Astrocyte of the hippocampus (primary cell): ENCODE measurements at regions not wholly inside any gene's neighbourhood (a gene's known extent, or its start where the extent isn't known, plus 50 kb on each side); places are given as distances from the start of the nearest gene placed in this dataset.

Experiments used
- DNase-seq: peaks from one replicate; pipeline ENCODE4 v3.0.0; 2011; ENCODE audit warnings: low read depth, low spot score

DNA sequence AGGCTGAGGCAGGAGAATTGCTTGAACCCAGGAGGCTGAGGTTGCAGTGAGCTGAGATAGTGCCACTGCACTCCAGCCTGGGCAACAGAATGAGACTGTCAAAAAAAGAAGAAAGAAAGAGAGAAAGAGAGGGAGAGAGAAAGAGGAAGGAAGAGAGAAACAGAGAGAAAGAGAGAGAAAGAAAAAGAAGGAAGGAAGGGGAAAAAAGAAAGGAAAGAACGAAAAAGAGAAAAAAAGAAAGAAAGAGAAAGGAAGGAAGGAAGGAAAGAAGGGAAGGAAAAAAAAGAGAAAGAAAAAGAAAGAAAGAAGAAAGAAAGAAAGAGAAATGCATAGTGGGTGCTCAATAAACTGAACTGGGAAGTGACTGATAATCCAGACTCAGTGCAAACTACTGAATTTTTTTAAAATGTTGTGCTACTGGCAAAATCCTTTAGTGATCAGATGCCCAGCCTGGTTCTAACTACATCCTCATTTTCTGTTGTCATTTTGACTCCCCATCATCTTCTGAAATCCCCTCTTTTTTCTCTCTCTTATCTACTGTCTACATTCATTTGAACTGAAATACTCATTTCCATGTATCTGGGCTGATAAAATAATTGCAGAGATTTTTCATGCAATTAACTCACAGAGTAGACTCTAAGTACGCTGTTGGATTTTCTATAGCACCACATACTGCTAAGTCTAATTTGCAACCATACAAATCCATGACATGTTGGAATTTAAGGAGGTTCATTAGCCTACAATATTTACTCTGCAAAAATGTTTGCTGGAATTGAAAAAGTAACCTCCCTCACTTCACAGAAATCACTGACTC, 85.3 kb upstream of the HIVEP1 start:
- DNase-seq: no peak

DNA sequence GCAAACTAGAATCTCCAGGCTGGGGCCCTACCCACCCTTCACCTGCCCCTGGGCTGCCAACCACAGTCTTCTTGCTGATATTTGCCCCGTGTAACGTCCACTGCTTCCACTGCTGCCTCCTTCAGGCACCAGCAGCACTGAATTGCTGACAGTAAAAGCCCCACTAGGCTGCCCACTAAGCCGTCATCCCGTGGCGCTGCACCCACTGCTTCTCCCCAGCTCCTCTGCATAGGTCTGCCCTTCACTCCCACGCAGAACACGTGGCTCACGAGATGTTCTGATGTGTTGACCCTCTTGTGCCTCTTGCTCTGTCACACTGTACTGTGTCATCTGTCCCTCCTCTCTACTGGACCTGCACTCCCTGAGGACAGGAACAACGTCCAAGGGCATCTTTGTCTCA, 86.3 kb upstream of the HIVEP1 start:
- DNase-seq: no peak

DNA sequence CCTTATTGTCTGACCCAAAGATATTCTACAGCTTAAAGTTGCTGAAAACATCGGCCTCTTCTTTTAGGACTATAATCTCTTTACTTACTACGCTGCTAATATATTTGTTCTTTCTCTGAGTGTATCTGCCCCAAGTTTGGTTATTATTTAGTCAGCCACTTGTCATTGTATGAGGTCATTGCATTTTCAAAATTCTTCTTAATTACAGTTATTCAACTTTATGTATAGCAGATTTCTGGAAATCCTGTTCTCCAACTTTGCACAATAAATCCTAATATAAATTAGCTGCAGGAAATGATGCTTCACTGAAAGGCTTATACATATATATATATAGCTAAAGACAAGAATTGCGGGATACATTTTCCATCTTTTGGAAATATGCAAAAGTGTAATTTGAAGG, 88.5 kb upstream of the HIVEP1 start:
- no peak for DNase-seq

DNA sequence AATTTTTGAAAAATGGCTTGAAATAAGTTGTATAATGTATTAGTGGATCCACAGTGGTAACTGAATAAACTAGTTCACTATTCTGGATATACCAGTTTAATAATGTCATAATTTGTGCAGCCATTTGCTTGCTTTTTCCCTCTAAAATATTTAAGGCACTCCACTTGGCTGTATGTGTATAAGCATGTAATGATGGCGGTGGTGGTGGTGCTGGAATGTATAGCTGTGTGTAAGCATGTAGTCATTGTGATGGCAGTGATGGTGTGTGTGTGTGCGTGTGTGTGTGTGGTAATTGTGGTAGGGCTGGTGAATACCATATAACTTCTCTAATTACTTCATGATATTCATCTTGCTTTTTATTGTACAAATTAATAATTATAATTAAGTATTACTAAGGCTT, 89.2 kb upstream of the HIVEP1 start:
- no peak for DNase-seq

DNA sequence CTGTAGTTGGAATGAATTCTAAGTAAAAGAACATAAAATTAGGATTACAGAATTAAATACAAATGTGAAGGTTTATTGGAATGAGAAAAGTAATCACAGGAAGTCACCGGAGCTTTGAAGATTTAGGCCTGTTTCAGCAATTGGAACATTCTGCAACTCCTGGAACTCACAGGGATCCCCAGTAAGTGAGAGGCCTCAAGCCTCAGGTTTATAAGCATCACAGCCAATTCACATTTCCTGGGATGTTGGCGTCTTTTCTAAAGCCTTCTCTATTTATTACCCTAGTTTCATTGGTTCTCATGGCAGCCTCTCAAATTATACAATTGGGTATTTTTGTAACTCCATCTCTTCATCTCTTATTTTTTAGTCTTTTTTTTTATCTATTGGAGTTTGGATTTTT, 90.4 kb upstream of the HIVEP1 start:
- DNase-seq: no peak

DNA sequence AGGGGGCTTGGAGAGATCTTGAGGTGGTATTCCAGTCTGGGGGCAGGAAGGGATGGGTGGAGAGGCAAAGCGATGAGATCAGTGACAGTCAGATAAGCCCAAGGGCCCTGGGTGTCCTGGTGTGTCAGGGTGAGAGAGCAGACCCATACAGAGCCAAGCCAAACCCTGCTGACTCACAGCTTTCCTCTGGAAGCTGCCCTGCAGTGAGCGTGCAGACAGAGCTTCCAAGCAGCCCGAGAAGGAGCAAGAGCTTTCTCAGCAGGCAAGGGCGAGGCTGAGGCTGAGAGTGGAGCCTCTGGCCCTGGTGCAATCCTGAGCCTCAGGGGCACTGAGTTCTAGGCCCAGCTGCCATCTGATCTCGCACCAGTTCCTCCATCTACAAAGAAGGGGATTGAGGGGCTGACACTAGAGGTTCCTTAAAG, 91.1 kb upstream of the HIVEP1 start:
- peak; percentile 93 for DNase-seq

DNA sequence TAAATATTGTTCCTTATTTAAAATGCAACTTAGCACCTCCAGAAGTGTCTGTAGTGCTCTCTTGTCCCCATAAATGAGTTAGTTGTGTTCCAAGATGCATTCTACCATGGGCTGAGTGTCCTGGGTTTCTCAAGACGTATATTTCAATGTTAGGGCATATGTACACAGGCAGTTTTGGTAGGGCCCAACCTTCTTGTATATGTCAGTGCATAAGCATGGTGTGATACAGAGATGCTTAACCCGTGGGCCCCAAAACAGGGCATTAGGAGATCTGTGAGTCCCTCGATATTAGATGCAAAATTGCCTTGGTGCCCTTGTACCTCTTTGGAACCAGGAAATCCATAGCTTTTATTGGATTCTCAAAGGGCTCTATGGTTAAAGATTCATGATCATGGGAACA, 91.5 kb upstream of the HIVEP1 start:
- no peak for DNase-seq

DNA sequence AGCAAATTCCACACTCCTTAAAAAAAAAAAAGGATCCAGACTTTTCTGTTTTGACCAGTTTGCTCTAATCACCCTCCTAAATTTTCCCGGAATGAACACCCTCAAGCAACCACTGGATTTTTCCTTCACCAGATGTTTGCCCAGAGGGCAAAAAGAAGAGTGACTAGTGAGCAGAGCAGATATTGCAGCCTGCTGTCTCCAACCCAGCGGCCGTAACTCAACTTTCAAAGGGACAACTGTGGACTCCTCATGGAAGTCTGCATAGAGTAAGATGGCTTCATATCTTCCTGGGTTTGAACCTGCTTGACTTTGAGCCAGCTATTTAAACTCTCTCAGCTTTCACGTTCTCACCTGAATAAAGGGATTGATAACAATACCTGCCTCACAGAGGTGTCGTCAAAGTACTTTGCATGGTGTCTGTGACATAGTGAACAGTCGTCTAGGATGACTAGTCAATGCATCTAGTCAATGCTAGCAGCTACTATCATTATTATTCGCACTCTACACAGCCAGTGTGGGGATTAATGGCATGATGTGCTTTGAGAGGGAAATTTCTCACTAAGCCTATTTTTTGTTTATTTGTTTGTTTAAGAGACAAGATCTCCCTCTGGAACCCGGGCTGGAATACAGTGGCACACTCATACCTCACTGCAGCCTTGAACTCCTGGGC, 92.2 kb upstream of the HIVEP1 start:
- no peak for DNase-seq

DNA sequence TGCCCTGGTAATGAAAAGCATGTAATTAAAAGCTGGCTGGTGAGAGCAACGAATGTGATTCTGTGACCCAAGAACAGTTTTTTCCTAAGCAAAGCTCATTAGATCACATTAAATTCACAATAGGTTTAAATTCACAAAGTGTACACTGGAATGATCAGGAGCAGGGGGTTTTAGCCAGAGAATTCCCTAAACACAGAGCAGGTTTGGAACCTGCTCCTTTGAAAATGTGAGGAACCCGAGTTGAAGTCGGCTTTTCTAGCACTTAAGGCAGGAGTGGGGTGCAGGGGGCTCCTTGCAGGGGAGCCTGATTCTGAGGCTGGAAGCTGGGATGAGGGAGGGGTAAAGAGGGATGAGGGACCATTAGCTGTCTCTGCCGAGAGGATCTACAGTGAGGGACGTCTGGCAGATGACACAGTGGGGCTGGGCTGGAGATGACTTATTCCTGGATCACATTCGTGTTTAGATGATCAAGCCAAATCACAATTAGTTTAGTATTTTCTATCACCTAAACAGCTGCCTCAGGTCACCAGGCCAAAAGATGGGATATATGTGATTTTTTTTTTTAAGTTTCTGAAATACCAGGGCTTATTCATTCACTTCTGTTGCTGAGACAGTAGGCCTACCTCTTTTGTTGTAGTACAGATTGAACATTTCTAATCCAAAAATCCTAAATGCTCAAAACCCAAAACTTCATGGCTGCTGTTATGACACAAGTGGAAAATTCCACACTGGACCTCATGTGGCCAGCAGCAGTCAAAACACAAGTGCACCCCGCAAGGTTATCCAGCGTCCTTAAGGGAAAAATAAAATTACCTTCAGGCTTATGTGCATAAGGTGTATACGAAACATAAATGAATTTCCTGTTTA, 93.1 kb upstream of the HIVEP1 start:
- DNase-seq: peak; percentile 92

DNA sequence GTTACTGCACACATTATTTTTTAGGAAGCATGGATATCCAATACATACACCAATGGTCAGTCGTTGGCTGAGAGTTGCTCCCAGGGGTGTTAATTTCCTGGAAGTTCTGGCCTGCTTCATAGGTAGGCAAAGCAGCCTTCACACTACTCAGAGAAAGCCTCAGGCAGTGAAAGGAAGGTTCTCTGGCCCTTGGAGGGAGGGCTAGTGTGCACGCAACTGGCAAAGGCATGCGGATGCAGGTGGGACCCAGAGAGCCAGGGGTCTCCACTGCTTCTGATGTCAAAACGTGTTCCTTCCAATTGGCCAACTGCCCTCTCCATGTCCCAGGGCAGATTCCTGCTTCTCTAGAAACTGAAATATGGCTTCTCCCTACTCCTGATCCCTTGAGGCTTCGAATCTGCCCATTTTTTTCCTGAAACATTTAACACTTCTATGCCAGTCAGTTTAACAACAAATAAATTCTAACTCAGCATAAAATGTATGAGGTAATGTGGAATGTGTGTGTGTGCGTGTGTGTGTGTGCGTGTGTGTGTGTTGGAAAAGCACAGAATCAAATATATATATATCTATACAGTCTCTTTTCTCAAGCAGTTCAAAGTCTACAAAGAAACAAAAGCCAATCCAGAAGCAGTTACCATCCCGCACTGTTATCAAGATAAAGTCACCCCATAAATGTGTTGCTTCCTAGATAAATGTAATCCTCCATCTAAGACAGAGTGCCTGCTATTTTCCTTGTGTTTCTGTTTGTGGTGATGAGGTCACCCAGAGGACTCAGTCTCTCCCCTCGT, 94.0 kb upstream of the HIVEP1 start:
- no peak for DNase-seq

DNA sequence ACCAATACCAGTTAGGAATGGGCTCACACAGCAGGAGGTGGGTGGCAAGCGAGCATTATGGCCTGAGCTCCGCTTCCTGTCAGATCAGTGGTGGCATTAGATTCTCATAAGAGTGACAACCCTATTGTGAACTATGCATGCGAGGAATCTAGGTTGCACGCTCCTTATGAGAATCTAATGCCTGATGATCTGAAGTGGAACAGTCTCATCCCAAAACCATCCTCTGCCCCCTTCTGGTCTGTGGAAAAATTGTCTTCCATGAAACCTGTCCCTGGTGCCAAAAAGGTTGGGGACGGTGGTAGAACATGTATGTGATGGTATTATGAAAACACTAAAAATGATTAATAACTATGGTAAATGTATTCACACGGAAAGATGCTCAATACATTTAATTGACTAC, 99.7 kb upstream of the HIVEP1 start:
- DNase-seq: no peak

DNA sequence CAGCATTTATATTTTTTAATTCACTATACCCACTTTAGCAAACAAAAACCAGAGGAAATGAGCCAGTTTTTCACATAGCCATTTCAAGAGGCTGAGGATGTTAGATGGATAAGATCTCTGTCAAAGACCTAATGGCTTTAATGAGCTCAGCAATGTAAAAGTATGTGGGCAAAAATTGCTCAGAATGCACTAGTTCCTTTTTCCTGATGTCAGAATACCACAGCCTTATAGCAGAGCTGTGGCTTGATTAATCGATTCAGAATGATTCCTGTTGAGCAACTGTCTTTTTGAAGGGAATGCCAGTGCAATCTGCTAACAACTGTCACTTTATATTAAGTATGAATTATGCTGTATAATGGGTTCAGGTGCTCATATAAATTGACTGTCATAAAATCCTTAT, 100.6 kb upstream of the HIVEP1 start:
- peak; percentile 49 for DNase-seq

DNA sequence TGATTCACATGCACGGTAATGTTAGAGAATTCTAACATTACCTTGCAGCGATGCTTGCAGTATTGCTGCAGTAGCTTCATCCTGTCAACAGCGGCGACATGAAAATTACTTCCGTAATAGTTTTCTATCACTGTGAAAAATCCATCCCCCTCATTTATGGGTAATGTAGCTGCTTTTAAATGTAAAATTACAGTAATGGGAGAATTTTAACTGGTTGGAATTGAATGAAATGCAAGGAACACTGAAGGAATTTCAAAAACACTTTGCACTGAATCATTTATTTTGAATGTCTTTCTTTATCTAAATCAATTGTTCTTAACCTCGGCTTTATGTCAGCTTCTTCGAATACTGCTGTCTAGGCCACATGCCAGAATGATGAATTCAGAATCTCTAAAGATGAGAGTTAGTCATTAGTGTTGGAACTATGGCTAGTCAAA, 102.4 kb upstream of the HIVEP1 start:
- DNase-seq: peak; percentile 53

DNA sequence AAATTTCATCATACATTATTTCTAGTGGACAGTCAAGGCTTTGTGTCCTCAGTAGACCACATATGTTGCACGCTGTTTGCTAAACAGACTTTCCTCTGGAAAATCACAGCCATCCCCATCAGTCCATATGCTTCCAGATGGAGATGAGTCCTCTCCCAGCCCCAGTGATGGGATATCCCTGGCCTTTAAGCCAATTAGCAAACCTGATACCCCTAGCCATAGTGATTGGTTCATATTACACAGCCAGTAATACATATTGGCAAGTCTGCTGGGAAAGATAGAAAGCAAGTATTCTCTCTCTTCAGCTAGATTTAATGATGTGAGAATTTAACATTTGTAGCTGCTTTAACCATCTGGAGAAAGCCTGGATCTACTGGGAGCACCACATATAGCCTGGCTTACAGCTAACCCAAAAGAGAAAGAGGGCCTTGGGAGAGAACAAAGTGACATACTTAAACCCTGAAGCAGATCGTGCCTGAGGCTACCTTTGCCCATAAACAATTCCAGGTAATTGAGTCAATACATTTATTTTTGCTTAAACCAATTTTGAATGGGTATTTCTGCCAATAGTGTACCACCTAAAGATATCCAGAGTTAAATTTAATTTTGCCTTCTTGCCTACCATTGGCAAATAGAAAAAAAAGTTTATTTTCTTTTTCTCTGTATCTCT, 103.5 kb upstream of the HIVEP1 start:
- DNase-seq: no peak

DNA sequence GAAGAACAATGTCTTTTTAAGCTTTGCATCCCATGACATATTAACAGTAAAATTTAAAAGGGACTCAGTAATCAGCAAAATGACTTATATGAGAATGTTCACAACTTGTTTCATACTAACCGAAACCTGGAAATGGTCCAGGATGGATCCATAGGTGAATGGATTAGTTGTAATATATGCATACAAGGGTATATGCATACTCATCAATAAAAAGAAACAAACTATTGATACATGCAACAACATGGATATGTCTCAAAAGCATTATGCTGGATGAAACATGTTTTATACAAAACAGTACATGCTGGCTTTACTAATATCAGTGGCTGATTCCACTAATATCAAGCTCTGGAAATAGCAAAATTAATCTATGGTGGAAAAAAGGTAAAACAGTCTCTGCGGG, 108.5 kb upstream of the HIVEP1 start:
- DNase-seq: no peak

DNA sequence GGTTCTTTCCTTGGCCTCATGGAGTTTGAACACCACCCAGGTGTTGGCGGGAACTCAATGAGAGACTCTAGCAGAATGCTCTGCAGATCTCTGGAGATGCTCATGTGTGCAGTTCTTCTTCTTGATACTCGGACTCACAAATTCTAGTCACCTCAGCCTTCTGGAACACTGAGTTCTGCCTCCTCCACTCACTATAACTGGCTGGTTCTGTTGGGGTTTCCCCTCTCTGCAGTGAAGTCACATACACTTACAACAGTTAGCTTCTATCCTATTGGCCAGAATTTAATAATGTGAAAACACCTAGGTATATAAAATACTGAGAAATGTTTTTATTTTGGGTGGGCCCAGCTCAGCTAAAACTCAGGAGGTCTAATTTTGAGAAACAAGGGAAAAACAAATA, 109.6 kb upstream of the HIVEP1 start:
- no peak for DNase-seq

DNA sequence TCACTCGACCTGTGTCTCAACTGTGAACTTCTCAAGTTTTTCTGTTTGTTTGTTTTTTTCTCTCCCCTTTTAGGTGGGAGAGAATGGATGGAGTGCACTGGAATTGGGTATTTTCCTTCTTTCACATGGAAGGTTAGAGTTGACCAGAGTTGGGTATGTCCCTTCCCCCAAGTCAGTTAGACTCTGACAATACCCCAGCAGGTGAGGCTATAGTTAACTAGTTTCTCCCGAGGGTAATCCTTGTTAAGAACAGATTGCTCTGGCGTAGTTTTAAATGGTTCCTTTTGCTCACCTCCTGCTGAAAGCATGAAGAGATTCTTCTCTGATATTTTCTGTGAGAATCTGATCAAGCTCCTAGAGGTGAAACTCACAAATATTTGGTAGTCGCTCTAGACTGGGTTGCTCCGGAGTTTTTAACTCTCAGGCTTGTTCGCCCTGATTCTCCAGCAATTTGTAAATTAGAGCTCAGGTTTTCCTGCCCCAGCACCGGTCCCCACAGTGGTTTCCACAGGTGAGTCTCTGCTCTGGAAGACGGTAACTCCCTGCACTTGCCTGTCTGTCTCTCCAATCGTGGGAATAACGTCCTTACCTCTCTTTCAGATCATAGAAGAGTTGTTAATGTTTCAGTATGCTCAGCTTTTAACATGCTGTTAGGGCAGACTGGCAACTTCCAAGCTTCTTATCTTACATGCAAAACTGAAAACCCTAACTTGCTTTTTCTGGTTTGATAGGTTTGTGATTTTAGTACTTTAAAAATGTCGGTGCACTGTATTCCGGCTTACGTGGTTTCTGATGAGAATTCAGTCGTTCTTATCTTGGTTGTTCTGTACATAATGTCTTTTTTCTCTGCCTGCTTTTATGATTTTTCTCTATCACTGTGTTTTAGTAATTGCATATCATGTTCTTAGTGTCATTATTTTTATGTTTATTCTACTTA, 111.2 kb upstream of the HIVEP1 start:
- DNase-seq: peak; percentile 9

DNA sequence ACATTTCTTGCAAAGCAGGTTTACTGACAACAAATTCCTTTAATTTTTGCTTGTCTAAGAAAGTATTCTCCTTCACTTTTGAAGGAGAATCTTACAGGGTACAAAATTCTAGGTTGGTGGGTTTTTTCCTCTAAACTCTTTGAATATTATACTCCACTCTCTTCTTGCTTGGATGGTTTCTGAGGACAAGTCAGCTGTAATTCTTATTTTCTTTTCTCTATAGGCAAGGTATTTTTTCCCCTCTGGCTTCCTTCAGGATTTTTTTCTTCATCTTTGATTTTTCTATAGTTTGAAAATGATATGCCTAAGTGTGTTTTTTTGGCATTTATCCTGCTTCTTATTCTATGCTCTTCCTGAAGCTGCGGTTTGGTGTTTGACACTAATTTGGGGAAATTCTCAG, 112.5 kb upstream of the HIVEP1 start:
- DNase-seq: no peak

DNA sequence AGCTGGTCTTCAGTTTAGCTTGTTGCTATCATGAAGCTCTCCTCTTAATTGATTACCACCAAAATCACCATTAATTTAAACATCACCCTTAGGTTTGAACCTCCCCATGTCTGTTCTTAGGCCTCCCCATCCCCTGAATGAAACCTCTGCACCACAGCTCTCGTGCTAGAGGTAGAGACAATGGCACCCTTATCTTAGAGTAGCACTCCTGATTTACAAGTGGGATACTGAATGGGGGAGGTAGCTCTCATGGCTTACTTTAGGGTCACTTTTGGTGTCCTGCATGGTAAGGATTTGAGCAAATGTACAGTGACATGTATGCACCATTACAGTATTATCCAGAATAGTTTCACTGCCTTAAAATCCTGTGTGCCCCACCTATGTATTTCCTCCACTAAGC, 115.6 kb upstream of the ADTRP start:
- no peak for DNase-seq

DNA sequence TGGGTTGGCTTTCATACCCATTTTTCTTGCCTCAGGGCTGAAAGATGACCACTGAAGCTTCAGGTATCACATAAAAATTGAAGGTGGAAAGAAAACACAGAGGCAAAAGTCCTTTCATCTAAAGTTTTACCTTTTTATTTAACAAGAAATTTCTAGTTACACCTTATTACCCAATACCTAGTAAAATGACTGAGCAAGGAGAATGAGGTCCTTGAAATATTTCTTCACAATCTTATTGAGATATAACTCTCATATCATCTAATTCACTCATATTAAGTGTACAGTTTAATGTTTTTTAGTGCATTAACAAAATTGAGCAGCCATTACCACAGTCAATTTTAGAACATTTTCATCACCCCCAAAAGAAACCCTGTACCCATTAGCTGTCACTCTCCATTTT, 112.9 kb upstream of the ADTRP start:
- DNase-seq: no peak
